GM21515 (cell line): ENCODE measurements at regions not wholly inside any gene's neighbourhood (a gene's known extent, or its start where the extent isn't known, plus 50 kb on each side); places are given as distances from the start of the nearest gene placed in this dataset.

ENCODE experiments used
- ATAC-seq: cut with Tn5 transposase; IDR thresholded peaks from one replicate; pipeline ENCODE4 v1.9.1; 2021; ENCODE audit not compliant: unreplicated experiment

DNA sequence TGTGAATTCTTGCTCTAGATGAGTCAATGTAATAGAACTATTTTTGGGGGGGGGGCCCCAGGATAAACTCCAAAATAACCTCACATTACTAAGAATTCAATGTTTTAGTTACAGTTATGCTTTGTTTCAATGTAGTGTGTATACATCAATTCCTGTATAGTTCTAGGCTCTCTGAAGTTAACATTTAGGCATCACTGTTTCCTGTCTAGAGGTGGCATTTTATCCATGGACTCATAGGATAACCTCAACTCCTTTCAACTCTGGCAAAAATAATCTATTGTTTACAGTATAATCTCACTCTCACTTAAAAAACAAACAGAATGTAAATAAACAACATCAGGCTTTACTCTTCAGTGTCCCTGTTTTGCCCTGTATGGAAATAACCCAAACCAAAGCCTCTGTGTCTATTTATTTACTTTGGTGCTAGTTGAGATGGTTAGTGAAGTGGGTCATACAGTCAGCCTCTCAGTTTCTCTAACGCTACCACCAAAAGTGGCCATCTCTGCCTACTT, 79.3 kb upstream of the MMADHC start:
- ATAC-seq, result no peak

DNA sequence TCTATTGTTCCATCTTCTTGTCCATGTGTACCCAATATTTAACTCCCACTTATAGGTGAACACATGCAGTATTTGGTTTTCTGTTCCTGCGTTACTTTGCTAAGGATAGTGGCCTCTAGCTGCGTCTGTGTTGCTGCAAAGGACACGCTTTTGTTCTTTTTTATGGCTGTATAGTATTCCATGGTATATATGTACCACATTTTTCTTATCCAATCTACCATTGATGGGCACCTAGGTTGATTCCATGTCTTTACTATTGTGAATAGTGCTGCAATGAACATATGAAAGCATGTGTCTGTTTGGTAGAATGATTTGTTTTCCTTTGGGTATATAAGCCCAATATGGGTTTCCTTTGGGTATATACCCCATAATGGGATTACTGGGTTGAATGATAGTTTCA, 77.3 kb upstream of the MMADHC start:
- no peak for ATAC-seq

DNA sequence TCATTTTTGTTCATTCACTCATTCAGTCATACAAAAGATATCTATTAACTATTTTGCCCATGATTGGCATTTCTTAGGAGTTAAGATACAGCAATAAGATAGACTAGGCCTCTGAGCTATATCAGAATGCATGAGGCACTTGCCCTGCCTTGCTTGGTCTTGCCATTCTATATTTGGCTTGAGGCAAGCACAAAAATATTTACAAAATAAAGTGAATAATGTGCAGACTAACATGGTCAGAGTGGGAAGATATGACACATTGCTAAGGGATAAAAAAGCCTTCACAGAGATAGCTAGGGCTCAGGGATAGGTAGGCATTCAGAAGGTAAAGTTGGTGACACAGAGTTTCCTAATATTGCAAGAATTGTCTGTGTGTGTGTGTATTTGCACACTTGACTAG, 75.0 kb upstream of the MMADHC start:
- ATAC-seq, result no peak

DNA sequence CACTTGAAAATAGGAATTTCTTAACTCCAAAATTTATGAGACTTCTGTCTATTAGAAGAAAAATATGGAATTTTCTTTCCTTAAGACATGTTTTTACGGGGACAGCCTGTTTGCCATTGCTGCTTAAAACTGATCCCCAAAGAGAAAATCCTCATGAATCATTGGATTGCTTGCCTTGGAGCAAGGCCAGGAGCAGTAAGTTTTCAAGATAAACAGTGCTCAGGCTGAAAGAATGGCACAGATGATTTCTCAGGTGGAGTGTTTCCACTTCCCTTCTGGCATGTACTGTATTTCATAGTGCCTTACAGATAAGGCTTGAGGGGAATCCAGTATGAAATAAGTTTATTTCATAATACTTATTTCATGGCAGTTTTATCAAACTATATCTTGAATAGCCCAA, 74.3 kb upstream of the MMADHC start:
- ATAC-seq, result no peak

DNA sequence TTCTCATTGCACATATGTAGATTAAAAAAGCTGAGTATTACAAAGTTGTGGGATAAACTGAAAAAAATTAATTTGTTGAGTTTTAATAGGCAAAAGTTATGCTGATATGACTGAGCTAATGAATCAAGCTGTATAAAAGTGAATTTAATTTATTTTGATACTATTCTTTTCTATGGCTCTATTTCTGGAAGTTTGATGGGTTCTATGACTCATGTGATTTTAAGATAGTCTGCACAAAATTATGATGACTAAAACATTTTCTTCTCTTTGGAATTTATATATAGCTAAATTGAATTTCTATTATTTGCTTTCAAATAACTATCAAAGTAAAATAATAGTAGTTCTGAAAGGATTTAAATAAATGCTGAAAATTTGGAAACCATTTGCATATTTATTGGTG, 71.0 kb upstream of the MMADHC start:
- no peak for ATAC-seq

DNA sequence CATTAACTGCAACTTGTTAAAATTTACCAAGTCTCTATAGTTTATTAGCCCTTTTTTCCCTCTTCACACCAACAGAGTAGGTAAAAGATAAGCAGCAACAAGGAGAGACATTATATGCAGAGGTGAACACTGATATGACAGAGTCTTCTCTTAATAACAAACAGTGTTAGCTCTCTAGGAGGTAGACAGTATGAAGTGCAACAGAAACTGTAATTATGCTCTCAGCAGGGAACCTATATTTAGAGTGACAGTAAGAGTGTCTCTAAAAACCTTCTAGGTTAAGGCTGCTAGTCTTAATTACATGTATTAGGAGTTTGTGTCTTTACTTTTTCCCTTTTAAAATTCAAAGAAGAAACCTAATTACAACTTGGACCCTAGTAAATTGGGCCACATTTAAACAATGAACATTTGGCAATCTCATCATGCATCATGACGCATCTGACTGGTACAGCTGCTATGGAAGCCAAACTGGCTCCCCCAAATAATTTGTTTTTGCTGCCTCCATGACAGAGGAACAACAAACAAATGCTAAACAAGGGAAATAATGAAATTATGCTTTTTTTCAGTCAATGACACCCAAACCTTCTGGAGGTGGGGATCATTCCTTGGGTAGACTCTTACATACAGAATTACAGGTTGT, 69.9 kb upstream of the MMADHC start:
- ATAC-seq, result no peak

DNA sequence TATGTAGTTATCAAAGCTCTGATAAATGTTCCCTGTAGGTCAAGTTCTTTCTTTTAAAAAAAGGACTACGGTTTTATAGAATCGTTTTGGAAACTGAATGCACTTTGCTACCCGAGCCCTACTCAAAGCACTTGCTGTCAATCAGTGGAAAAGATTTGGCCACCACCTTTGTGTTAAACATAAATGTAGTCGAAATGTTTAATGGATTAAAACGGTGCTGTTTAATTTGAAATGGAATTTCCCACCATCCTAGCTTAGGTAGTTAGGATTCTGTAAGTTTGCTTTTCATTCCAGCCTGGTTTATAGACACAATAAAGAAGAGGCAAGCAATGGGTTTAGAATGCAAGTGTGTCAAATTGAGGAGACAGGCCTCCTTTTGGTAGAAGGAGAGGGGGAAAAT, 69.4 kb upstream of the MMADHC start:
- ATAC-seq, result no peak

DNA sequence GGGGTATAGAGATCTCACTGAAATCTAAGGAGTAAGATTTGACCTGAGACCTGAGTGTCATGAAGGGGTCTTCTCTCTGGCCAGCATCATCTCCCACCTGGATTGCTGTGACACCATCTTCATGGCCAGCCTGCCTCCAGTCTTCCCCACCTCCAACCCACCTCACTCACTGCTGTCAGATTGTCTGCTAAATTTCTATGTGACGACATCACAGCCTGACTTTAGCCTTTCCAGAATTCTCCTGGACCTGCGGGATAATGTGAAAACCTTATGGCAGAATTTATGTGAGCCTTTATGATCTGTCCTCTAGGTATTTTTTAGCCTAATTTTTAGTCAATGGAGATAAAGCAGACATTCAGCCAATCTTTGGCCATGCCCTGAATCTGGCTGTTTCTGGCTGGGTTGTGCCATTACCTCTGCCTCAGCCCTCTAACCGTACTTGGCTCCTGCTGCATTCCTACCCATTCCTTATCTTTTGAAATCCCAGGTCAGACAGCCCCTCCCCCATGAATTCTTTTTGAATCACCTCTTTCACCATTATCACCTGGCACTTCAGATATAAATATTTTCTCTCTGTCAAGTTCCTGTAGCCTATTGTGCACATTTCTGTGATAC, 66.4 kb upstream of the MMADHC start:
- no peak for ATAC-seq

DNA sequence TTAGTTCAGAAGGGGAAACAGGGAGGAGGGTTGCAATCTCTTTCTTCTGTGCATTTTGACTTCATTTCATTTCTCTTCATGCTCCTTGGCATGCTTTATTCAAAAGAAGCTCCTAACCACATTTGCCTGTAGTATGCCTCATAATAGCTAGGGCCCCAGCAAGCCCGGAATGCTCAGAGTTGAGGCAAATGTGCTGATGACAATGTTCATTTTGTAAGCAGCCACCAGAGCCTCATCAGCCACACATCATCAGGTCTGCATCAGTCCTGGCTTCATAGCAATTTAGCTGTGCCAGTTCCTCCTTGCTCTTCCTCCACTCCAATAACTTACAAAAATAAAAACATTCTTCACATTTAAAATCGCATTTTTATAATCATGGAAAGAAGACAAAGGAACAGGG, 65.4 kb upstream of the MMADHC start:
- ATAC-seq, result no peak

DNA sequence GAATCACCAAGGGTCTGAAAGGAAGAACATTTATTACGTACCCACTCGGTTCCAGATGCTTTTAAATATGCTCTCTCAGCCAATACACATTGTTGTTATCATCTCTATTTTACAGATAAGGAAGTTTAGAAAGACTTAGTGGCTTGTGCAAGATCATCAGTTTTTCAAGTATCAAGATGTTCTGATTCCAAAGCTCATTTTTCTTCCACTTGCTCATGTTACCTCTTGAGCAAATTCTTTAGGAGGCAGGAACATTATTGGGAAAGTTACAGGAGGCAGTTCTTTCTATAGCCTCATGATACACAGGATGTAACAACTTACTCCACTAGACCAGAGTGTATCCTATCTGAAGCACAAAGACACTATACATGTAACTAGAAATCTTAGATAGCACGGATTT, 65.0 kb upstream of the MMADHC start:
- ATAC-seq, result no peak

DNA sequence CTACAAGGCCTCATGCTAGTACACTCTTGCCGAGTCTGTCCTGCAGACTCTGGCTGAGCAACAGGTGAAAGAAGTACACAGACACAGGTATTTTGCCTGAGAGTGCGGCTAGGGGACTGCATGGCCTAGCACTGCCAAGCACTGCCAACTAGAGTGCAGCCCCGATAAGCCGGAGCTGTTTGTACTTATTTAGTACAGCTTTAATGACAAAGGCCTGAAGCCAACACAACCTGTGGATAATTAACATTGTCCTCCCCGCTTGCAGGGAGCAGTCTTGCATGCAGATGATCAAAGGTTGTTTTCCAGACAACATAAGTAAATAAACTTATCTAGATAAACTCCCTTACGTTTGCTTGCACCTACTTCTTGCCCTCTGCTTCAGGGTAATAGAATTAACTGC, 63.7 kb upstream of the MMADHC start:
- no peak for ATAC-seq

DNA sequence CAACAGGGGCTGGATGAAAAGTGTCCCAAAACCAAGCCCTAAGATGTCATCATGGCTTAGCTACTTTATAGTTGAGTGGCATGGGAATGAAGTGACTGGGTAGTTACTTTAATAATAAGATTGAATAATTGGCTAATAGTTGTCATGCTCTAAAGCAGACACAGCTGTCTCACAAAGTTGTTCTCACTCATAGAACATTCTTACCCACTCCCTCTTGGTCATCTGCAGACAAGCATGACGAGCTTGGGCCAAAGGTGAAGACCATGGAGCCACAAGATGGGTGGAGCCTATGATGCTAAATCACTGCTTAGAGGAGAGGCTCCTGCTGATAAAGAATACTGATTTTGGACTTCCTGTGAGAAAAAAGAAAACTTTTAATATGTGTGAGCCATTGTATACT, 62.4 kb upstream of the MMADHC start:
- no peak for ATAC-seq

DNA sequence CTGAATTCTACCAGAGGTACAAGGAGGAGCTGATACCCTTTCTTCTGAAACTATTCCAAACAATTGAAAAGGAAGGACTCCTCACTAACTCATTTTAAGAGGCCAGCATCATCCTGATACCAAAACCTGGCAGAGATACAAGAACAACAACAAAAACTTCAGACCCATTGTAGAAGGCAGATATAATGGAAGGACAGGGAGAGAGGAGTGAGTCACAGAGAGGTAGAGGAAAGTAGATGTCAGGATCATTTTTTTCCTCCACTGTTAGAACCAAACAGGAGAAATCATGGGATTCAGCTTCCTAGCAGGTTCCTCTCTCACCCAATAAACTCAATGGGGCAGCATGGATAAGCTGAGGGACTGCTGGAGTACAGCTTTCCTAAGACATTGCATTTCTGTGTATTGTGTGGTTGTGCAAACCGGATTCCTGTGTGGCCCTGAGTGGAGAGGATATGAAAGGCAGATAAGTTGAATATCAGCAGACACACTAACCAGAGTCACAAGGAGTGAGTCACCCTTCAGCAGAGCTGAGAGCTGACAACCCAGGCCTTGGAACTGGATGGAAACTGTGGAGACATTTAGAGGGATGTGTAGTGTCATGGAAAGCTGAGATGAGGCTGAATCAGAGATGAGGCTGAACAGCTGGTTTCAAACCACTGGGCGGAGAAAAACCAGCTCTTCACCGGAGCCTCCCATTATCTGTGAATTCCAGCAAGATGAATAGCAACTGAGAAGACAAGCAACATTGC, 60.9 kb upstream of the MMADHC start:
- ATAC-seq, result no peak

DNA sequence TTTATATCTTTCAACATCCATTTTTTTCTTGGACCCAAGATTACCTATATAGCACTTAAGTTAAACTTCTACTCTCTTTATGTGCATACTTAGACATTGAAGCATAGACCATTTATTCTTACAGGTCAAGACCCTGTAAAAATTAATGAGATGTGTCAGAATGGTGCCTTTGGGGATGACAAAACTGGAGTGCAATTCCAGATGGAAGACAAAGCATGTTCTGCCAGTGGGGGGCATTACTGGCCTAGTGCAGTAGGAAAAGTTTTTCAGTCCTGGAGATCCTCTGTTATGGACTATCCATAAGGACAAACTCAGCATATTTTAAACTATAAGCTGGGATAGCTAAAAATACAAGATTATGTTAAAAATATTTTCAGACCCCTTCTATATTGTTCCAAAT, 57.8 kb upstream of the MMADHC start:
- ATAC-seq, result no peak
